GM12875 (cell line): ENCODE measurements at regions not wholly inside any gene's neighbourhood (a gene's known extent, or its start where the extent isn't known, plus 50 kb on each side); places are given as distances from the start of the nearest gene placed in this dataset.

Experiments
- H3K4me3 ChIP-seq: one replicate; pipeline ENCODE4 v1.5.1; 2011; ENCODE audit warnings: low read depth, low read length, control low read depth
- CTCF ChIP-seq: IDR thresholded peaks from 2 replicates; pipeline ENCODE4 v1.5.1; 2011; ENCODE audit warnings: low read depth, mild to moderate bottlenecking, control low read depth, inconsistent platforms, low read length, moderate library complexity, borderline replicate concordance; ENCODE audit not compliant: insufficient read depth

GRCh38 chr3:35946121-35946853 is 307.0 kb downstream of the ARPP21 start:
- TF ChIP-seq CTCF, result no peak
- no peak overlapping the region for H3K4me3 ChIP-seq

GRCh38 chr3:35946854-35947515 is 307.7 kb downstream of the ARPP21 start:
- no peak overlapping the region for H3K4me3 ChIP-seq
- no peak for TF ChIP-seq CTCF

- no peak overlapping the region for H3K4me3 ChIP-seq
- TF ChIP-seq CTCF, result no peak
Observed at GRCh38 chr3:35950021-35950420, 310.7 kb downstream of the ARPP21 start.

- H3K4me3 ChIP-seq, result no peak overlapping the region
- TF ChIP-seq CTCF, result no peak
Observed at GRCh38 chr3:35954413-35954812, 315.1 kb downstream of the ARPP21 start.

- H3K4me3 ChIP-seq, result no peak overlapping the region
- TF ChIP-seq CTCF, result peak; percentile 20; the same call in 1 of the 2 replicates
Observed at GRCh38 chr3:35965908-35966307, 326.6 kb downstream of the ARPP21 start.

- no peak for TF ChIP-seq CTCF
- H3K4me3 ChIP-seq, result no peak overlapping the region
Observed at GRCh38 chr3:35966629-35967464, 327.5 kb downstream of the ARPP21 start.
